NAMALWA (cell line): ENCODE measurements at regions not wholly inside any gene's neighbourhood (a gene's known extent, or its start where the extent isn't known, plus 50 kb on each side); places are given as distances from the start of the nearest gene placed in this dataset.
"Not testable (repeated sequence)": the region's sequence is repeated elsewhere in the genome, so short reads cannot be mapped to it uniquely, and the experiment has no call there.

ENCODE experiments used
- DNase-seq: peaks from one replicate; pipeline ENCODE4 v3.0.0-alpha.2; 2015; ENCODE audit warnings: low spot score

DNA sequence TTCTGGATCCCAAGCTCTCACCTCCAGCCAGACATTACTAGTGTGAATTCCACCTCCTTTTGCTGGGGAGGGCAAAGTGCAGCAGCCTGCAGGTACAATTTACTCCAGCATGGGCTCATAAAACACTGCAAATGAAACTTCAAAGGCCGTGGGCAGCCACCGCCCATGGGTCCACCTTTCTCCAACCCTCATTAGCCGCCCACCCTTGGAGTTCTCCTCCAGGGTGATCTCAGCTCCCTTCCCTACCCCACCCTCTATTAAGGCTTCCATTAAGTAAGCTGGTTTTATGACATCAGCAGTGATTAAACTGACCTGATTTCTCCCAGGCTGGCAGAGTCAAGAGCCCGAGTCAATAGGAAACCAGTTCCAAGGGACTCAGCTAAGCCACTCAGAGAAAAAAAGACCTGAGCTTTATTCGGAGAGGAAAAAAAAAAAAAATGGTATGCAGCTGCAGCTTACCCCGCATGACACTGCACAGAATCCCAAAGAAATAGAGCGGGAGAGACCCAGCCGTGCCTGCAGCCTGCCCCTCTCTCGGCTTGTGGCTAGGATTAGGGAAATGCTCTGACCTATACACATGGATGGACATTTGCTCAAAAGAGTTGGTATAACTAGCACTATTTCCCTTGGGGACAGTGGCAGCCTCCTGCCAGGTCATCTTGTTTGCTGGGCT is 319.6 kb downstream of the PTTG2 start:
- no peak for DNase-seq

DNA sequence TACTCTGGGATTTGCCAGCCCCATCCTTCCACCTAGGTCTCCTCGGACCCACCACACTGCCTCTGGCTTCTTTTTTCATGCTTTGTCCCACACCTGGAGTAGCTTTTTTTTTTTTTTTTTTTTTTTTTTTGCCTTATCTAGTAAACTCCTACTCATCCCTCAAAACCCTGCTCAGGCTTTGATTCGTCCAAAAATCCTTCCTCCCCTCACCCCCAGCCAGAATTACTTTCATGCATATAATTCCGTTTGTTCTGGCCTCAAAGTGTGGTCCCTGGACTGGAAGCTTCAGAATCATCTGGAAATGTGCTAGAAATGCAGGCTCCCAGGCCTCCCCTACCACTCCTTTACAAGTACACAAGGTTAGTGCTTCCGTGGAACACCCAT is 320.1 kb downstream of the PTTG2 start:
- no peak for DNase-seq

DNA sequence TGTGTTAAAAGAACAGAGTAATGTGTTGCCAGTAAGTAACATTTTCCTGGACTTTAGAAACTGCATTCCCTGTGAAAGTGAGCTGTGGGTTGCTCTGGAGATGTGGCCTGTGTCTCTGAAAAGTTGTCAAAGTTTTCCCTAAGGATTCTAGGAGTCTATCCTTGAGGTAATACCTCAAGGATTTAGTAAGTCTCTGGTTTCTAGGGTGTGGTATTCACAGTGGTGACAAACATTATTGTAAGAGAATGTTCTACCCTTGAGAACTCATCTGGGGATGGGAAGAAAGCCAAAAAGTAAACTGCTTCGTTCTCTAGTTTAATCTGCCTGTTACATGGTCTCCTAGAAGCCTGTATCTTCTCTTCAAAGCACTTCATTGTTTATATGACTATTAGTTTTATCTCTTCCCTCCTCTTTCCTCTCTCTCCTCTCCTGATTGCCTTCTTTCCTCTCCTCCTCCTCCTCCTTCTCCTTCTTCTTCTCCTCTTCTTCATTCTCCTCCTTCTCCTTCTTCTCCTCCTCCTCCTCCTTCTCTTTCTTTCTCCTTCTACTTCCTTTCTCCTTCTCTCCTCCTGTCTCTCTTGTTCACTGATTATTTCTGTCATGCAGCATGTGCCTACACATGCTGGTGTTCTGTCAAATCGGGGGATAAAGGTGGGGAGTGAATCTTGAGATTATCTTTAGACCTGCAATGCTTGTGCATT is 321.3 kb downstream of the PTTG2 start:
- no peak for DNase-seq

DNA sequence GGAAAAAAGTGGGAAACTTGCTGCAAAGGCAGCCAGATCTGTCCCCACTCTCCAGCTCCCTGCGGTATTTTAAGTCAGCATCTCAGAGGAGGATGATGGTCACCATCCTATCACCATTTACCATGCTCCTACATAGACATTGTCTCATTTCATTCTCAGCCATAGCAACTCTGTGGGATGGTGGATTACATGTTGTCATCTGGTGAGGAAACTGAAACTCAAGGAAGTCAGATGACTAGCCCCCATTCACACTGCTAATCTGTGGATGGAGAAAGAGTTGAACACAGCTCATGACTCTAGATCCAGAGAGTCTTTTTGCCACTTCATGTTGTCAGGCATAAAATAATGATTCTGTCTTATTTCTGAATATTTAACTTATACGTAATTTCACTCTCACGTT is 323.5 kb downstream of the PTTG2 start:
- no peak for DNase-seq

DNA sequence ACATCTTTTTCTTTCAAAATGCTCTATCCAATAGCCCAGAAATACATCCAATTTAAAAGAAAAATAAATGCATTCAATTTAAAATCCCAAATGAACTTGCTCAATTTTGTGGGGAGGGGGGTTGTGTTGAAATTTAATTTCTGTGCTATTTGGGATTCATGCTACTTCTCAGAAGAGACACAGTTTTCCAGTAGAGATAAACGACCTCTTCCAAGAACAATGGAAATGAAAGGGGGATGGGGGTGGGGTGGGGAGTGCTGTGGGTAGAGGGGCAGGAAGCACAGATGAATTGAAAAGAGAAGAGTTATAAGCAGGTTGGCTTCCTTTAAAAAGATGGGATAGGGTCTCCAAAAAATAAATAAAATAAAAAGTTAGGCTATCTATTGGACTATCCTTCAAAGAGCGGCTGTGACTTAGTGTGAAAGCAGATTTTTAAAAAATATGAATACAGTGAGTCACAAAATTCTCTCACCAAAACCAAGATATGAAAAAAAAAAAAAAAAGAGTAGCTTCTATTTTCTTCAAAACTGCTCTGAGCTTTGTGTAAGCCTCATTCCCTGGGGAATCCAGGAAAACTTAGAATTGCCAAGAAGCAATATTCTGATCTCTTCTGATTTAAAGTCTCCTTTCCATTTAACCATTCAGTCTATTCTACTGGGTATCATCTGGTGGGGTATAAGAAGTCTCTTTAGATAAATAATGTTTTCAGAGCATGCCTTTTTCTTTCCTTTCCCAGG is 324.3 kb downstream of the PTTG2 start:
- DNase-seq, result no peak

DNA sequence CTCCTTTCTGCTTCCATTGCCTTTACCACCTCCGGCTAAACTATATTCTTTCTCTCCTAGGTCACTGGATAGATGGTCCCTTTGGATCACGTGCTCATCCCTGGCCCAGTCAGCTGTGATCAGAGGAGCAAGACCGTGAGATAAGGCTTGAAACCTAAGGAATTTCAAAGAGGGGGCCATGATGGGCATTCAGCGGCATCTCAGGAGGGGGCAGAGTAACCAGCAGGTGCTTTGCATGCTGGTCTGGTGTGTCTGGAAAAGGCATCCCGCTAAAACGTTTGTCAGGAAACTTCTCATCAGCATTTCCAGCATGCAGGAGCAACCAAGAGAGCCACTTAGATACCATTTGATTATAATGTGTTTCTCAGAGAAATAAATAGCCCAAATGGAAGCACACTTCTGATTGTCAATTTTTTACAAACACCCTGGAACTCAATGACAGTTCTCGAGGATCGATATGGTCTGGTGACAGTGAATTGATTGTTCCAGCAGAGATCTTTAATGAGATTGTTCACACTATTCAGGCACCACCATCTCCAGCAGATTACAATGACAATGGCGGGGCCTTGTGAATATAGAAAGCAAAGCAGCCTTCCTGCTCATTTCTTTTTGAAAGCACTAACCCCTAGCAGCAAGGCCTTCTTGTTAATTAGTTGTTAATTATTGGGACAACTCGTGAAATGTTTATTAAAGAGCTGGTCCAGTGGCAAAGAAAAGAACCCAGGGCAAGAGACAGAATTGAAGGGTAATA is 327.1 kb downstream of the PTTG2 start:
- no peak for DNase-seq

DNA sequence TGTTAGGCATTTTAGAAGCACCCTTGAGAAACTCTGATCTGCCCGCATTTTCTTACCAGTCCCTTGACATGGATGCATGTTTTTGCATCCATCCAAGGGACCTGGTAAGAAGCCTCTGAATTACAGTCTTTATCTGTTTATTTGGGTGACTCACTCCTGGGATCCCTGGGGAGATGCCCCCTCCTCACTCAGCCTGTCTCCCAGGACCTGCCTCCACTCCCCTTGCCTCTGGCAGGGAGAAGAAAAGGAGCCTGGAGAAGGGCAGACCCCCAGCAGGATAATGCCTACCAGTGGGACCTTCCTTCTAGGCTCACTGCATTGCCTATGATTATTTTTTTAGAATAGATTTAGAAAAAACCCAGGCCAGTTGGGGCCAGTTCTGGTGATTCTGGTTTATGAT is 329.4 kb downstream of the PTTG2 start:
- no peak for DNase-seq

DNA sequence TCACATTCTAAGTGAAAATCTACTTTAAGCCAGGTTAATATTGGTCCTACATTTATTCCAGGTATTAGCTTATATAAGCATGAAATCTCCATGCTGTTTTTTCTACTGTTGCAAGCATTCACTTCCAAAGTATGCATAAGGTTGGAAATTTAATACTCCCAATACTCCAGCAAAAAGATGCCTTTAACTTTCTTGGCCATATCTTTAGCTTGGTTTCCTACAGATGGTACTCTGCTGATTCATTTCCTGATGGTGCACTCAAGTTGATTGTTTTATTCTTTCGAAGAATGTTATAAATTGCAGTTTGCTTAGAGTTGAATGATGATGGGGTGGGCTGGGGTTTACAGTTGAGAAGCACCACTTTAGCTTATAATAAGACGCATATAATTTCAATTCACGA is 330.2 kb downstream of the PTTG2 start:
- no peak for DNase-seq

DNA sequence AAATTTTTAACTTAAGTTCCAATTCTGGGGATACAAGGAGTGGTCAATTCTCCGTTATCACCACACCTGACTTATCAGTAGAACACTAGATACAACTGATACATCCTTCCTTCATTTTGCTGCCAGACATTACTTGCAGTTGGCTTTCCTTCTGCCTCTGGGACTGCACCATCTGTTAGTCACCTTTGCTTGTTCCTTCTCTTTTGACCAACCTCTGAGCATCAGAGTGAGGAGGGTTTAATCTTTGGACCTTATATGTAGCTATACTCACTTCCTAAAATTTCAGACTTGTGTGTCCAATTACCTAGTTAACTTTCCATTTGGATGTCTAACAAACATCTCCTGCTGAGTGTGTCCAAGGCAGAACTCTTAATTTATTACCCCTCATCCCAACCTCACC is 330.7 kb downstream of the PTTG2 start:
- DNase-seq, result no peak

DNA sequence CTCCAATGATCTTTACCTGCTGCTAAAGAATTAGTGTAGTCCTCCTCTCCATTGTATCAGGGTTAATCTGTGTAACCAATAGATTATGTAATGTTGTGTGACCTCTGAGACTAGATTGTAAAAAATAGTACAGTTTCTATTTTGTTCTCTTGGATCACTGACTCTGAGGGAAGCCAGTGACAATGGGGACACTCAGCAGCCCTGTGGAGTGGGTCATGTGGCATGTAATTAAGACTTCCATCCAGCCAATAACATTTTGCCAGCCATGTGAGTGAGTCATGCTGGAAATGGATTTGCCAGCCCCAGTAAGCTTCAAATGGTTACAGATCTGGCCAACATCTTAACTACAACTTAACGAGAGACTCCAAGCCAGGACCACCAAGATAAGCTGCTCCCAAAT is 332.3 kb downstream of the PTTG2 start:
- no peak for DNase-seq

DNA sequence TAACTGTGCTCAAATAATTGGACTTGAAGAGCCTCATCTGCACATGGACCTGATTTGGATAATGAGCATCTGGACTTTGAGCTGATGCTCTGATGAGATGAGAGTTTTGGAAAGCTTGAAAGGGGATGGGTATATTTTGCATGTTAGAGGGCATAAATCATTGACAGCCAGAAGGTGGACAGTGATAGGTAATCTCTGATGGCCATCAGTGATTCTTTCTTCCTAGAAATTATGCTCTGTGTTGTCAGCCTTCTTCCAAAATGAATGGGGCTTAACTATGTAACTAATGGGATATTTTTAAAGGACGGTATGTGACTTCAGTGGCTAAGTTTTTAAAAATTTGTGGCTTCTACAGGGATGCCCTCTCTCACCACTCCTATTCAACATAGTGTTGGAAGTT is 334.0 kb downstream of the PTTG2 start:
- no peak for DNase-seq

DNA sequence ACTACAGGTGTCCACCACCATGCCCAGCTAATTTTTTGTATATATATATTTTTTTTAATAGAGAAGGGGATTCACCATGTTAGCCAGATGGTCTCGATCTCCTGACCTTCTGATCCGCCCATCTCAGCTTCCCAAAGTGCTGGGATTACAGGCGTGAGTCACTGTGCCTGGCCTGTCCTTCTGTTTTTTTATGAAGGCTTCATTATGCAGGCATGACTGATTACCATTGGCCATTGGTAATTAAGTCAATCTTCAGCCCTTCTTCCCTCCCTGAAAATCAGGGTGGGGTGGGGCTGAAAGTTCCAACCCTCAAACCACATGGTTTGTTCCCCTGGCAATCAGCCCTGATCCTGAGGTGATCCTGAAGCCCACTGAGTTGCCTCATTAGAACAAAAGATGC is 336.9 kb downstream of the PTTG2 start:
- no peak for DNase-seq

DNA sequence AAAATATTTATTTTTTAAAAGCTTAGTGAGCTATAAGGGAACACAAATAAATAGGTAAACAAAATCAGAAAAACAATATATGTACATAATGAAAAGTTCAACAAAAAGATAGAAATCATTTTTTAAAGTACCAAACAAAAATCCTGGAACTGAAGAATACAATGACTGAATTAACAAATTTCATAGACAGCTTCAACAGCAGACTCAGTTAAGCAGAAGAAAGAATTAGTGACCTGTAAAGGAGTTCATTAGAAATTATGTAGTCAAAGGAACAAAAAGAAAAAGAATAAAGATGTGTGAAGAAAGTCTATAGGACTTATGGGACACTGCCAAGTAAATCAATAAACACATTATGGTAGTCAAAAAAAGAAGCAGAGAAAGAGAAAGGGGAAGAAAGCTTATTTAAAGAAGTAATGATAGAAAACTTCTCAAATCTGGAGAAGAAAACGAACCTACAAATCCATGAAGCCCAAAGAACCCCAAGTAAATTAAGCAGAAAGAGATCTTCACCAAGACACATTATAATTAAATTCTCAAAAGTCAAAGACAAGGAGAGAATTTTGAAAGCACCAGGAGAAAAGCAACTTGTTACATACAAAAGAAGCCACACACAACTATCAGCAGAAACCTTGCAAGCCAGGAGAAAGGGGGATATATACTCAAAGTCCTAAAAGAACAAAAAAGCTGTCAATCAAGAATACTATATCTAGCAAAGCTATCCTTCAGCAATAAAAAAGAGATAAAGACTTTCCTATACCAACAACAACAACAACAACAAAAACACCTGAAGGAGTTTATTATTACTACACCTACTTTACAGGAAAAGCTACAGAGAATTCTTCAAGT is 338.9 kb downstream of the PTTG2 start:
- DNase-seq, result no peak

DNA sequence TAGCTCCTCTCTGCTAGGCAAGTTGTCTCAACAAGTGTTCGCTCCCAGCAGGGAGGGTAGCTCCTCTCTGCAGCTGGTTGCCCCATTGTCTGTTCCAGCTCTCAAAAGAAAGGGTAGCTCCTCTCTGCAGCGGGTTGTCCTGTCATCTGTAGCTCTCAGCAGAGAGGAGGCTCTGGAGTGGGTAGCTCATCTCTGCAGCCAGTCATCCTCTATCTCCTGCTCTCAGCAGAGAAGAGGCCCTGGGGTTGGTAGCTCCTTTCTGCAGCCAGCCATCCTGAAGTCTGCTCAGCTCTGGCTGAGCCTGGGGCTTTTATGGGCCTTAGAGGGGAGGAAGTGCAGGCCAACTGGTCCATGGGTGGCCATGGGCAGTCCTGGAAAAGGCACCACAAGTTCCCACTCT is 342.7 kb downstream of the PTTG2 start:
- no peak for DNase-seq

DNA sequence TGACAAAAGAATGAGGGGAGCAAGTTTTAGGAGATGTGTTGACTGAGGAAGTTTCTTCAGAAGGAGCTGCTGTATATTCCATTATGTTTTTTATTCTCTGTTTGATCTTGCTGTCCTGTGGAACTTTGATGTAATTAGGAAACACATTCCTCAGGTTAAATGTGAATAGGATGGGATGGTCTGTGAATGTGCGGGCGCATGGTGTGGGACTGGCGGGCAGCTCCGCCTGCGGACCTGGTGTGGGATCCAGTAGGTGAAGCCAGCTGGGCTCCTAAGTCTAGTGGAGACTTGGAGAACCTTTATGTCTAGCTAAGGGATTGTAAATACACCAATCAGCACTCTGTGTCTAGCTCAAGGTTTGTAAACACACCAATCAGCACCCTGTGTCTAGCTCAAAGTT is 344.3 kb downstream of the PTTG2 start:
- not testable (repeated sequence) for DNase-seq

DNA sequence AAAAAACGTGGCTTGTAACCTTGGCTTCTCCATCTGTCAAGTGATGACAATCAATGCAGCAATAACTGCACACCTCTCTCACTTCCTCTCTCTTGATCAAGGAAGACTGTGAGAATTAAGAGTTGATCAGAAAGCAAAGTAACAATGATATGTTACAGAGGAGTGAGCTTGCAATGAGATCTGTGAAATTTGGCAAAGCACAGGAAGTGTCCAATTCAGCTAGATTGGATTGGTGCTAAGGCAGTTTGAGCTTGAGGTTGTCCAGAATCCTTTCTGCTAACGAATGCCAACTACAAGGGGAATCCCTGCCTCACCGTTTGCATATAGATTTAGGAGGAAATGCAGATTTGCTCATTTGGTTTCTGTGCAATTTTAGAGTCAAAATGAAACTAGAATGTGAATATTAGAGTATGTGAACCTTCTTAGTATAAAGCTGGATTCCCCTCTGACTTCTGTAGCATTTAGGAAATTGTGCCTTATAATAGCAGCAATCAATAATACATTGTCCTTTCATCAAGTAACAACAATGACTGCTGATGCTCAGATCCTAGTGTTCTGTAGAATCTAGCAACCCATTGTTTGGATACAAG is 346.4 kb downstream of the PTTG2 start:
- DNase-seq, result peak; percentile 11

DNA sequence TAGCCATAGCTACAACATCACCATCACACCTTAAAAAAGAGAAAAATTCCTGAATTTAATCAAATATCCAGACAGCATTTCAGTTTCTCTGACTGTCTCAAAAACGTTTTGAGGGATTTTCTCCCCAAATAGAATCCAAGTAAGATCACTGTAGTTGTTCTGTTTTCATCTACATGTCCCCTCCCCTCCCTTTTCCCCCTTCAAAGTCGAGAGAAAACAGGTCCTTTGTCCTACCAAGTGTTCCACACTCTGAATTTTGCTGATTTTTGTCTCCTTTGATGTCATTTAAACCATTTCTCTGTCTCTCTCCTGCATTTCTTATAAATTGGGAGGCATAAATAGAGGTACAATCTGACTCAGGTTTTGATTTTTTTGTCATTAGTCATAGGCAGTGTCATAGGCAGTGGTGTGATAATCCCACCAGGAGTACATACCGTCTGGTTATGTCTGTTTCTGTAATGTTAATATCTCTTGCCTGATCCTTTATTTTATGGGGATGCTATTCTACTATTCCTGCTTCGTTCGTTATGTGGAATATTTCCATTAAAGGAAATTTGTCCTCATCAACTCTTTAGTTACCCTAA is 348.6 kb downstream of the PTTG2 start:
- DNase-seq, result no peak

DNA sequence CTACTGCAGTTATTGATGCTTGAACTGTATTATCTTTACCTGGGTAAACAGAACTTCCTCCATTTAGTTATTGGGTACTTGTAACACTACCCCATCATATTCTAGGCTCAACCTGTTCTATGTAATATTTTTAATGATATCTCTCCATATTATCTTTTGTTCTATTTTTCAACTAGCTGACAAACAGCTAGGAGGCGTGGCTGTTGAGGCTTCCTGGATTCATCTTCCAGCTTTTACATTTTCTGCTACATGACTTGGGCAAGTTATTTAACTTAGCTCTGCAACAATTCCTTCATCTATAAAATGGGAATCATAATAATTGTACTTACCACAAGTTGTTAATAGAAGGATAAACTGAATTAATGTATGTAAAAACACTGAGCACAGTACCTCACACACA is 349.3 kb downstream of the PTTG2 start:
- DNase-seq, result no peak

DNA sequence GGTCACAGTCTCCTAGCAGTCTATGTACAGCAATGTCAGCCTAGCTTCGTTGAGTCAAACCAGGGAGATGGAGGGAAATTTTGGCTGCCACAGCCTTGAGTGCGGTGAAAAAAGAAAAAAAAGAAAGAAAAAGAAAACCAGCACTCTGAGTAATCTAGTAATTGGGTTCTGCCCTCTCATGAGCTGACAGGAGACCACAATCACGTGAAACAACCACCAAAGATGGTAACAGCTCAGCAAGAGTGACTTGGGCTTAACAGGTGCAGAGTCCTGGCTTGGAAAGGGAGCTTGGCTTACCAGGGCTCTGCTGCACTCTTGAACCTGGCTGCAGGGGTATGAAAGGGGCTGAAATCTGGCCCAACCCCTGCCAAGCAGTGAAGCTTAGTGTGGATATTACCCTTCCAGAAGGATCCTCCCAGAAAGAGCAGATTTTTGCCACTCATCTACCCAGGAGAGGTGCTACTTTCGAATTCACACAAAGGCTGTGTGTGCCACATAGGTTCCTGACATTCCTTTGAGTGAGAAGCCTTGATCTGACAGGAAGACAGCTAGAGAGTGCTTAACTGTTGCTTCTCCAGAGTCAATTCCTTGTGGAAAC is 350.3 kb downstream of the PTTG2 start:
- DNase-seq, result peak; percentile 54

DNA sequence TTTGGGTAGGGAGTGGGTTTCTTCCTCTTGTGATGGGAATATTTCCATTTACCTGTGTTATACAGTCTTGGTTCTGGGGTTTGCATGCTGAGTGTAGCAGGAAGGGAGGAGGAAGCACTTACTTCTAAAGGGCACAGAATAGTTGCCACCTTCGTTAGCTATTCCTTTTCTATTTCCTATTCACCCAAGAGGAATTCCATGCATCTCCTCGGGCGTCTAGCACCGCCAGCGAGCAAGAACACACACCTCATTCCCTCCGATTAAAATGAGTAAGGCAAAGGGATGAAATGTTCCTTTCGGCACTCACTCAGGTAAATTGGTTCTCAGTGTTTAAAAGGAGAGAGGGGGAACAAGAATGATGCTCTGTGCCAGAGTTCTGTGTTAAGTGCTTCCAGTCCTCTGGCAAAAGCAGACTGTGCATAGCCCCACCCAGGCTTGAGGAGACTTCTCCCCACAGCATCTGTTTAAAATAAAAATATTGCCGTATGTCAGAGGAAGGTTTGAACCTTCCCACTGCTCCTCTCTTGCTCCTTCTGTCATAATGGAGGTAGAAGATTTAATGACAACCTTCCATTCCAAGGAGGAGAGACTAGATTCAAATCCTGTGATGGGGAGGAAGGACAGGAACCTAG is 351.4 kb downstream of the PTTG2 start:
- DNase-seq, result no peak
